Smooth muscle cell (in vitro differentiated cells): ENCODE measurements at regions not wholly inside any gene's neighbourhood (a gene's known extent, or its start where the extent isn't known, plus 50 kb on each side); places are given as distances from the start of the nearest gene placed in this dataset.
"Not testable (repeated sequence)": the region's sequence is repeated elsewhere in the genome, so short reads cannot be mapped to it uniquely, and the experiment has no call there.

ENCODE experiments used
- DNase-seq: peaks from one replicate; lab custom pipeline; 2025; ENCODE audit not compliant: unreplicated experiment; lab: John Stamatoyannopoulos, UW
- H2AFZ ChIP-seq: fragments of 200-600 bp; sonication (generic); 2 replicates; pipeline ENCODE4 v1.6.0; 2016; ENCODE audit warnings: antibody characterized with exemption, low read depth, mild to moderate bottlenecking
- H3F3A ChIP-seq: fragments of 200-600 bp; sonication (generic); 2 replicates; pipeline ENCODE4 v1.6.0; 2017; ENCODE audit warnings: antibody characterized with exemption, low read depth
- H3K27ac ChIP-seq: fragments of 200-600 bp; sonication (generic); 2 replicates; pipeline ENCODE4 v1.5.1; 2016; ENCODE audit warnings: low read depth, mild to moderate bottlenecking
- H3K27me3 ChIP-seq: fragments of 200-600 bp; sonication (generic); 2 replicates; pipeline ENCODE4 v1.6.1; 2016; ENCODE audit warnings: low read depth, mild to moderate bottlenecking
- H3K36me3 ChIP-seq: fragments of 200-600 bp; sonication (generic); 2 replicates; pipeline ENCODE4 v1.5.1; 2016; ENCODE audit warnings: low read depth
- H3K4me1 ChIP-seq: fragments of 200-600 bp; sonication (generic); 2 replicates; pipeline ENCODE4 v1.5.1; 2016; ENCODE audit warnings: low read depth
- H3K4me2 ChIP-seq: fragments of 200-600 bp; sonication (generic); 2 replicates; pipeline ENCODE4 v1.6.0; 2016; ENCODE audit warnings: mild to moderate bottlenecking
- H3K4me3 ChIP-seq: fragments of 200-600 bp; sonication (generic); 2 replicates; pipeline ENCODE4 v1.5.1; 2016; ENCODE audit warnings: mild to moderate bottlenecking
- H3K79me2 ChIP-seq: fragments of 200-600 bp; sonication (generic); 2 replicates; pipeline ENCODE4 v1.6.0; 2016; ENCODE audit warnings: low read depth, mild to moderate bottlenecking
- H3K9ac ChIP-seq: fragments of 200-600 bp; sonication (generic); 2 replicates; pipeline ENCODE4 v1.6.0; 2016; ENCODE audit warnings: low read depth
- H3K9me3 ChIP-seq: fragments of 200-600 bp; sonication (generic); replicated peaks from 2 replicates; pipeline ENCODE4 v1.5.1; 2016; ENCODE audit warnings: low read depth
- H4K20me1 ChIP-seq: fragments of 200-600 bp; sonication (generic); 2 replicates; pipeline ENCODE4 v1.6.0; 2016; ENCODE audit warnings: low read depth
- CTCF ChIP-seq: fragments of 200-600 bp; sonication (generic); IDR thresholded peaks from 2 replicates; pipeline ENCODE4 v1.5.1; 2017; ENCODE audit warnings: borderline replicate concordance, mild to moderate bottlenecking, antibody characterized with exemption; ENCODE audit not compliant: insufficient read depth, poor library complexity, severe bottlenecking
- WGBS: methylation state at CpG from one replicate; pipeline ENCODE4 v1.1.7; 2016; ENCODE audit warnings: low lambda C conversion rate; 5-methylcytosine and 5-hydroxymethylcytosine counted together

GRCh38 chr2:175277772-175278171 is 96.3 kb upstream of the ATP5MC3 start:
- Histone ChIP-seq H3K27me3 (peaks cover 77% of the 10 kb centered on the region), H3K9me3 (no peaks in the 10 kb centered on the region), H3K4me3 (no peak overlapping the region), H3F3A (no peaks in the 10 kb centered on the region), H2AFZ (no peak overlapping the region), H3K79me2 (no peaks in the 10 kb centered on the region), H3K27ac (no peak overlapping the region), H3K4me2 (no peak overlapping the region), H3K9ac (no peak overlapping the region), H3K36me3 (no peaks in the 10 kb centered on the region), H3K4me1 (no peaks in the 10 kb centered on the region), H4K20me1 (no peaks in the 10 kb centered on the region)
- no peak for DNase-seq
- 91% methylated on average over 2 of the region's 2 CpGs for WGBS
- no peak for TF ChIP-seq CTCF

- H3K27me3 ChIP-seq = peaks cover 81% of the 10 kb centered on the region
- H4K20me1 ChIP-seq = no peaks in the 10 kb centered on the region
- H3K79me2 ChIP-seq = no peaks in the 10 kb centered on the region
- no peaks in the 10 kb centered on the region for H3K4me1 ChIP-seq
- 87% methylated on average over 2 of the region's 2 CpGs for WGBS
- no peaks in the 10 kb centered on the region for H3K36me3 ChIP-seq
- DNase-seq = no peak
- H2AFZ ChIP-seq = no peak overlapping the region
- no peaks in the 10 kb centered on the region for H3F3A ChIP-seq
- no peak overlapping the region for H3K9ac ChIP-seq
- no peak overlapping the region for H3K4me3 ChIP-seq
- no peak overlapping the region for H3K27ac ChIP-seq
- H3K4me2 ChIP-seq = no peak overlapping the region
- H3K9me3 ChIP-seq = no peaks in the 10 kb centered on the region
- no peak for TF ChIP-seq CTCF
Observed at GRCh38 chr2:175275539-175275938, 94.0 kb upstream of the ATP5MC3 start.

GRCh38 chr2:175259164-175259563 is 77.7 kb upstream of the ATP5MC3 start:
- Histone ChIP-seq H3K79me2 (no peaks in the 10 kb centered on the region), H3F3A (no peaks in the 10 kb centered on the region), H2AFZ (no peak overlapping the region), H3K36me3 (no peaks in the 10 kb centered on the region), H3K4me2 (no peak overlapping the region), H3K9me3 (no peaks in the 10 kb centered on the region), H3K27me3 (peaks cover 52% of the 10 kb centered on the region), H3K4me3 (no peak overlapping the region), H3K4me1 (no peaks in the 10 kb centered on the region), H3K9ac (no peak overlapping the region), H4K20me1 (no peaks in the 10 kb centered on the region), H3K27ac (no peak overlapping the region)
- TF ChIP-seq CTCF = no peak
- DNase-seq = no peak
- WGBS = 100% methylated on average over 1 of the region's 1 CpG

GRCh38 chr2:175256806-175257585 is 75.5 kb upstream of the ATP5MC3 start:
- H3K4me2 ChIP-seq = no peak overlapping the region
- H3K4me3 ChIP-seq = no peak overlapping the region
- no peak overlapping the region for H3K9ac ChIP-seq
- no peak for TF ChIP-seq CTCF
- H2AFZ ChIP-seq = no peak overlapping the region
- H3F3A ChIP-seq = no peaks in the 10 kb centered on the region
- DNase-seq = no peak
- H3K36me3 ChIP-seq = no peaks in the 10 kb centered on the region
- no peaks in the 10 kb centered on the region for H3K9me3 ChIP-seq
- H4K20me1 ChIP-seq = no peaks in the 10 kb centered on the region
- no peaks in the 10 kb centered on the region for H3K4me1 ChIP-seq
- peaks cover 52% of the 10 kb centered on the region for H3K27me3 ChIP-seq
- no peaks in the 10 kb centered on the region for H3K79me2 ChIP-seq
- no peak overlapping the region for H3K27ac ChIP-seq
- WGBS = 98% methylated on average over 48 of the region's 69 CpGs

- not testable (repeated sequence) for H3K36me3 ChIP-seq, H3K9me3 ChIP-seq, H3K9ac ChIP-seq, H3K79me2 ChIP-seq, H3K4me2 ChIP-seq, H3K4me1 ChIP-seq, H3K27ac ChIP-seq, H3K4me3 ChIP-seq, H4K20me1 ChIP-seq, H3F3A ChIP-seq, DNase-seq, H2AFZ ChIP-seq
- 83% methylated on average over 4 of the region's 4 CpGs for WGBS
- H3K27me3 ChIP-seq = peaks cover 47% of the 10 kb centered on the region
Observed at GRCh38 chr2:175256391-175256790, 74.9 kb upstream of the ATP5MC3 start.
